ENCODE measurements at regions not wholly inside any gene's neighbourhood (a gene's known extent, or its start where the extent isn't known, plus 50 kb on each side); places are given as distances from the start of the nearest gene placed in this dataset.
"Not testable (repeated sequence)": the region's sequence is repeated elsewhere in the genome, so short reads cannot be mapped to it uniquely, and the experiment has no call there.

- DNase-seq: no peak
These were observed 366.5 kb downstream of the CXXC4 start for GRCh38 chr4:104128031-104128849.

- DNase-seq: no peak
These were observed 371.7 kb downstream of the CXXC4 start for GRCh38 chr4:104123021-104123420.

DNA sequence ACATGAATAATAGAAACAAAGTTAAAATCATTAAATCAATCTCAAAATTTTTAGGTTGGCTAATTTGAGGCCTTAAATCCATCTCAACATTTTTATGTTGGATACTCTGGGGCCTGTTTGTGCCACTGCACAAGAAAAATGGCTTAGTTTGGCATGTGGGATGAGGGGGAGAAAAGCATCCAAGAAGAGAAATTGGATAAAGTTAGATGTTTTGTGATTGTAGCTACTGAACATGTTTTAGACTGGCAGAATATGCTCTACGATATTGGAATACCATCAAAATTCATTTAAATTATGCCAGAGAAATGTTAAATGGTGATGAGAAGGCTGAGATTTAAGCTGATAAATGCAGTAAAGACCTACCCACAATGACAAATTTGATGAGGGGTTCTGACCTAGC, 376.9 kb downstream of the CXXC4 start:
- DNase-seq: no peak

- DNase-seq: no peak
These were observed 380.8 kb downstream of the CXXC4 start for GRCh38 chr4:104113850-104114249.

DNA sequence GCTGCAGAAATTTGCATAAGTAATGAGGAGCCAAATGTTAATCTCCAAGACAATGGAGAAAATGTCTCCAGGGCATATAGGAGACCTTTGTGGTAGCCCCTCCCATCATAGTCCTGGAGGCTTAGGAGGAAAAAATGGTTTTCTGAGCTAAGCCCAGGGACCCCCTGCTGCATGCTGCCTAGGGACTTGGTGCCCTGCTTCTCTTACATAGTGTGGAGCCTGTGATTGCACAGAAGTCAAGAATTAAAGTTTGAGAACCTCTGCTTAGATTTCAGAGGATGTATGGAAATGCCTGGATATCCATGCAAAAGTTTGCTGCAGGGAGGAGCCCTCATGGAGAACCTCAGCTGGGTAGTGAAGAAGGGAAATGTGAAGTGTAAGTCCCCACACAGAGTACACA, 379.4 kb upstream of the TACR3 start:
- no peak for DNase-seq

GRCh38 chr4:104093247-104093646, 373.5 kb upstream of the TACR3 start:
- no peak for DNase-seq

GRCh38 chr4:104073229-104073628, 353.4 kb upstream of the TACR3 start:
- no peak for DNase-seq

DNA sequence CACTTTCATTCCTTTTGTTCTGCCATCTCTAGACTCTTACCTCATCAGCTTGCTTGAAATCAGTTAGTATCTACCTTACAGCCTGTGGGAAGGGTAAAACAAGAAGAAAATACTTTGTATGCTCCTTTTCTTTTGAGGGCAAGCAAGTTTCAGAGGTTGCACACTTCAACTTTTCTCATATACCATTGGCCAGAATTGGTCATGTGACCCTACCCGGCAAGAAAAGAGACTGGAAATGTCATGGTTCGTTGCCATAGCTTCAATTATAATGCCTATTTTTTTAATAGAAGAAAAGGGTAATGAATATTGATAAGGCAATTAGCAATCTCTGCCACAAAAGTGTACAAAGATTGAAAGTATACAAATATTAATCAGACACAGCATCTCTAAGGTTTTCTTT, 346.7 kb upstream of the TACR3 start:
- DNase-seq: no peak

DNA sequence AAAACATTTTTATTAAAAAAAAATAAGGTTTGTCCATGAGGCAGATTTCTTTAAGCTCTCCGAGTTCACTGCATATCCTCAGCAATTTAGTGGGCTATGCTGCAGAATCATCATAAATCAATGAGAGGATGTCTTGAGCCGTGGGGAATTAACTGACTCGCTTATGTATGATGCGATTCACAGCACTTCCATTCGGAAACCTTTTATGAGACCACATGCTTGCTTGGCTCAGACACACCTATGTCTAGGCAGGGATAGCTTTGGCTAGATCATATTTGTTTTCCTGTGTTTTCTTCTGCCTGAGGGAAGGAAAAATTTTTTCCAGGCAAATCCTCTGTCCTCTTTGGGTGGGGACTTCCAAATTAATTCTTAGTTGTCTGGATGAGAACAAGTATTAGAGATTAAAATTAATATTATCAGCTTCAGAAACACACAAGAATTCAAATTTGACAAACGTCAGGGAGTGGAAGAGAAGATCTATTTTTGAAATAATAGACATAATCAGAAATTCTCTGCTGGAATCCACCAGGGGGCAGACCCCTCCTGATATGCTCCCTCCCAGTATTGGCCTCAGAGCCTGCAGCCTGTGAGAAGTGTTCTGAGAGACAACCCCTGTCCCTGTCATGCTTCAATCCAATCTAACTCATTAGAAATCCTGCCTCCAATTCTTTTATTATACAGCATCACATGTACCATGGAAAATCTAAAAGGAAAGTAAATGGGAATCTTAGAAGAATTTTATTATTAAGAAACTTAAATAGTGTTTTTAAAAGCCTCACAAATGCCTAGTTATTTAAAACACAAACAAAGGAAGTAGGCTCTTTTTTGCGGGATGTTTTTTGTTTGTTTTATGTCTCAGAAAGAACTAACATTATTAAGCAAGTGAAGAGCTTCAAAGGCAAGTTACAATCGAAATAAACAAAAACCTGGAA, 345.1 kb upstream of the TACR3 start:
- DNase-seq: peak; percentile 18

DNA sequence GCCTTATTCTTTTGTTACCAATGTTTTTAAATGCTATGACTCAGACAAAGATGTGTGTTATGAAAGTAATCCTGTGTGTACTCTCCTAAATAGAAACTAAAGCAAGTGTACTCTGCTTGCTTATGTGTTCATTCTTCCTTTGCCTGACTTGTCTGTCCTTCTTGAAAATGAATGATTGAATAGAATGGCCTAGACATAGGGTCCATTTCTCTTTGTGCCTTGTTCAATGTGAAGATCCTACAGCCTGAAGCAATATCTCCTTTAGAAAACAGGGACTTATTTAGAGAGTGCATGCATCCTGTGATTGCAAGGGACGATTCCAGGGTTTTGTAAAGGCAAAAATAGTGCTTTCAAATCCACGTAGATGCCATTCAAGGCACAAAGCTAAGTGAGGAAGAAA, 343.6 kb upstream of the TACR3 start:
- DNase-seq: no peak

DNA sequence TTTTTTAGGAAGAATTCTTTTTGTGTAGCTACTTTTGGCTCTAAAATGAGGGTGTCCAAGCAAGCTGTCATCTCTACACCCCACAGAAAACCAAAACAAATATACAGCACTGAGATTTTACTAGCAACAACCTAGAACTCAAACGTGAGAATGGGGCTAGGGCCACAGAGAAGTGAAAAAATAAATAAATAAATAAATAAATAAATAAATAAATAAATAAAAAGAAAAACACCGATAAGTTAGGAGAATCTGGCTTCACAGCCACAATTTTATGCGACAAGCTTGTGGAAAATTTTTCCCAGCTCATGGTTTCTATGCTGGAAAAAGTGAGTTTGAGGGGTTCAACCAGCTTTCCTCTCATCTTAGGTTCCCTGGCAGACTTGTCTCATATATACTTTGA, 324.6 kb upstream of the TACR3 start:
- no peak for DNase-seq

DNA sequence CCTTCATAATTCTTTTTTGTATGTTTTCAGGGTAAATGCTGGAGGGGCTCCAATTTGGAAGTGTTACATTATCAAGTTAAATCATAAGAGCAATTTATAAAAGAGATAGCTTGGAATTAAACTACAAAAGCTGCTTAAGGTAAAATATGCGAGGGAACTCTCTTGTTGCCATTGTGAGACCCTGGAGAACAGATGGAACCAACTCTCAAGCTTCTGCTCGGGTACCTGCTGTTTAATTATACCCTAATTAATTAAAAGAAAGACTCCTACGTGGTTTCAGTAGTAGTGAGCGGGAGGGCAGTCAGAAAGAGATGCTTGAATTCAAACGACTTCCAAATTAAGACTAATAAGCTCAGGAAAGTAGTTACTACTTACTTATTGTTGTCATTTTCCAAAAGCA, 313.1 kb upstream of the TACR3 start:
- no peak for DNase-seq

DNA sequence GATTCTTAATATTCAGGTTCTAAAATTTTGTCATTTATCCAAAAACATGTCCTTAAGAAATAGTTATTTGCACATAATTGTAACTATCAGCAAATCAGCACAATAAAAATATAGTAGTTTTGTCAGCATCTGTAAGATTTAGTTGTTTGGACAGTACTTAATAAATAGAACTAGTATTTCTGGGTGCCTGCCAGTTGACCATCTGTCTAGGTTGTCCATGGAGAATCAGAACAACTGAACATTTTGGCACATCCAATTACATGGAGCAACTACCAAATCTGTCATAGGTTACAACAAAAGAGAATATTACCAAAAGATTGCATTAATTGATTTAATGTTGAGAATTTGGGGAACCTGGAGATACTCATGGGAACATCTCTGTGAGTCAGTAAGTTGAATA, 305.5 kb upstream of the TACR3 start:
- DNase-seq: no peak

GRCh38 chr4:104022831-104023230, 303.0 kb upstream of the TACR3 start:
- DNase-seq: no peak

DNA sequence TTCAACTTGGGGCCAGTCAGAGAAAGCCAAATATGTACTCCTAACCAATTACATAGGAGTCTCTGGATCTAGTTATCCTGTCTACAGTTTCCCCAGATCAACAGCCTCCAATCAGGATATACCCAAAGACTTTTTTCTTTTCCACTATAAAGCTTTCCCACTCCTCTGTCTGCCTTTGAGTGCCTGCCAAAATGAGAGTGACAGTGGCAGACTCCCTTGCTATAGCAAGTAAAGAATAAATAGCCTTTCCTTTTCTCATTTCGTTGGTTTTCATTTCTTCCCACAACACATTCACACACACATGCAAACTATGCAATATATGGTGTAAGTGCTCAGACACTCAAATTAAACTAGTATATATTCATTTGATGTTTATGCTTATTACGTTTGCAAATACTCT, 302.4 kb upstream of the TACR3 start:
- DNase-seq: no peak

DNA sequence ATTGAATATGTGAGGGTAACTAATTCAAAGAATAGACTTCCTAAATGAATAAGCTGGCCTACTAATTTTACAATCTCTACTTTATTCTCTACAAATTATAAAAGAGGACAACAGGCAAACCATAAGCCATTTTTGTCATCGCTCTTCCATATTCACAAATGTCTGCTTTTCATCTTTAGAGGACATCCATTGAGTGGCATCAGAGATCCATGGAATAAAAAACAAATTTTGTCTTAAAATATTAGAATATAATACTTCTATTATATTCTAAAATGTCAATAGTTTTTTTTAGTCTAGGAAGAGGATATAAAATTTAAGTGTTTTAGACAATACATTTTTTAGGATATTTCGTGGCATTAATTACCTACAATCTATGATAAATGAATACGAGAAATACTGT, 300.9 kb upstream of the TACR3 start:
- DNase-seq: no peak

DNA sequence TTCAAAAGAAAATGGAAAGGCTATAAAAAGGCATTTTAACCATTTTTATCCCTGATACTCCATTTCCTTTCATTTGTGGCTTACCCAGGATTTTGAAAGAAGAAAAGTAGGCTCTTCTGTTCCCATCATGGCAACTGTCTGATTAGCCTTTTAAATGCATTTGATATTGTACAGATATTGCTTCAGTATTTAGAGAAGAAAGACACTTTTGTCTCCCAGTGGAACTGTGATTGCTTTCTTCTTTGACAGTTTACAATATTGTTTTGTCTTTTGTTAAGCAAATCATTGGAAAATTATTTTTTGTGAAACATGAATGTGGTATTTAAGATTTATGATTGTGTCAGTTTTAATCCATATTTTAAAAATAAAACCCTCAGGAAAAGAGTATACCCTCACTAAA, 297.4 kb upstream of the TACR3 start:
- no peak for DNase-seq

- no peak for DNase-seq
These were observed 295.9 kb upstream of the TACR3 start for GRCh38 chr4:104015680-104016079.

DNA sequence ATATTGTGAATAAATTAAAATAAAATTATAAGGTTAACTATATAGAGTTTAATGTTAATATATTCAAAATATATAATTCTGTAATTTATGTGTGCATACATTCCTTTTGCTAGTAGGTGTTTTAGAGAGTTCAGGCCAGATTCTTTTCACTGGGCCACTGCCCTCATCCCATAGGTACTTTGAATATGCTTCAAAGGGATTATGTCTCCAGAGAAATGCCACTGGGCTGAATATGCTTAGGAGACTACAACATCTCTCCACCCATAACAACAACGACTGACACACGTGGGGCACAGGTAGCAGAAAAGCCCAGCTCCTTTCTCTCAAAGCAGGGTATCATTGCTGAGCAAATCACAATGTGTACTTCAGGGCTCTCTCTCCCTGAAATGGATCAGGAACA, 290.9 kb upstream of the TACR3 start:
- DNase-seq: no peak

- DNase-seq: not testable (repeated sequence)
These were observed 282.5 kb upstream of the TACR3 start for GRCh38 chr4:104002318-104002717.

DNA sequence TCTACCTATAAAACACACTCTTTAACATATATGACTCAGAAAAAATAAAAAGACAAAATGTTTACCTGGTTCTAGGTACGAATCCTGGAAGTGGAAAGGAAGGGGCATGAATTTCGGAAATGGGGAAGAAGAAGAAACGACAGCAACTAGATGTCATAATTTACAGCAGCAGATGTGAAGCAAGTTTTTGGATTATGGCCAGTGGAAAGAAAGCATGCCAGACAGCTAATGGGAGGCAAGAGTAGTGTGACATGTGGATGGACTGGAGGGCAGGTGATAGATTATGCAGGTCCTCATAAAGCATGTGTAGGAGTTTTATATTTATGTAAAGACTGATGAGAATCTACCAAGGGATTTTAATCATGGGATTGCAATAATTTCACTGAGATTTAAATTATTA, 279.0 kb upstream of the TACR3 start:
- no peak for DNase-seq

DNA sequence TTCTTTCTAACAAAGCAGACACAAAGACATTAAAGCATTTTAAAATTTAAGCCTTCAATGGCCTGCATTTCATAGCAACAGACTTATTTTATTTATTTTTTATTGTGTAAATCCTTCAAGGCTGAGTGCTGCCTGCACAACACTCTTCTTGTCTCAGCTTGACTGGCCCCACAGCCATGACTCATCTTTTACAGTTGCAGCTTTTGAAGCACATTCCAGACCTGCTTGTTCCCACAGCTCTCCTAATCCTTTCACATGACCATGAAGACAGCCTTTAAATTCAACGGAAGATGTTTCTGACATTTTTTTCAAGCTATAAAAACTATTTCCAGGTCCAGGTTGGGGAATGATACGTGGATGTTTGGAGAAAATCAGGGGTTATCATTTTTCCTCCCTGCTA, 276.9 kb upstream of the TACR3 start:
- no peak for DNase-seq

GRCh38 chr4:103996064-103996463, 276.3 kb upstream of the TACR3 start:
- peak; percentile 6 for DNase-seq

- DNase-seq: no peak
These were observed 274.3 kb upstream of the TACR3 start for GRCh38 chr4:103994059-103994458.

All from NCI-H2081 treated with DMSO at 0.1 percent for 48 hours (cell line).